GM18858 (cell line): ENCODE measurements at regions not wholly inside any gene's neighbourhood (a gene's known extent, or its start where the extent isn't known, plus 50 kb on each side); places are given as distances from the start of the nearest gene placed in this dataset.
A peak's percentile ranks its signal among the peaks of the same experiment; 100 is the strongest.
"Not testable (repeated sequence)": the region's sequence is repeated elsewhere in the genome, so short reads cannot be mapped to it uniquely, and the experiment has no call there.

Experiments
- ATAC-seq: cut with Tn5 transposase; IDR thresholded peaks from one replicate; pipeline ENCODE4 v1.9.1; 2021; ENCODE audit not compliant: unreplicated experiment

DNA sequence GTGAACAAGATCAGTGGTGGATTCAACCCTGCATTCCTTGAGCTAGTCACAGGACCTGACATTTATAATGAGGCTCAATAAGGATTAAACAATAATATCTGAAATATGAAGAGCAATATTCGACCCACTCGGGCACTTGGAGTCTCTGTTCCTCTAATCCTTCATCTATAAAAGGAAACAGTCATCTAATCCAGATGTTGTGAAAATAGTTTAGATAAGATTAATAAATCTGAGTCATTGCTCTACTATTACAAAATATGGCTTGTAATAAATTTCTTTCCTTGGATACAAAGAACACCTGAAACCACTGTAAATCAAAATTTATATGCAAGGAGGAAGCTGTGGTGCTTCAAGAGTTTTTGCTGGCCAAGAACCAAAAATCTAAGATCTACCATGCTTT, 846.9 kb upstream of the ACVR2A start:
- no peak for ATAC-seq

DNA sequence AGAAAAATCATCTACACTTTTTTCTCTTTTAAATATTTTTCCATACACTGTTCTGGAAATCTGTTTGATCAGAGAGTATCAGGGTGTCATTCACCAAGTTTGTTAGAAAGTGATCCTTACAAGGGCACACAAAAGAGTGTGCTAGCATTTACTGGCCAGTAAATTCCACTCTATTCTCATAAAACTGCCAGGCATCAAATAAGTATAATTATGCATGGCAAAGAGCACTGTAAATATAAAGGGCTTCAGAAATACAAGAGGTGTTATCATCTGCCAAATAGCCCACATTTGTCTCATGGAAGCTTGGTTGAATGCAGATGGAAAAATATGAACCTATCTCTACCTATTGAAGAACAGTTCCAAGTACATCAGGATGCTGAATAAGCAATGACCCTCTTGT, 847.3 kb upstream of the ACVR2A start:
- ATAC-seq: no peak

DNA sequence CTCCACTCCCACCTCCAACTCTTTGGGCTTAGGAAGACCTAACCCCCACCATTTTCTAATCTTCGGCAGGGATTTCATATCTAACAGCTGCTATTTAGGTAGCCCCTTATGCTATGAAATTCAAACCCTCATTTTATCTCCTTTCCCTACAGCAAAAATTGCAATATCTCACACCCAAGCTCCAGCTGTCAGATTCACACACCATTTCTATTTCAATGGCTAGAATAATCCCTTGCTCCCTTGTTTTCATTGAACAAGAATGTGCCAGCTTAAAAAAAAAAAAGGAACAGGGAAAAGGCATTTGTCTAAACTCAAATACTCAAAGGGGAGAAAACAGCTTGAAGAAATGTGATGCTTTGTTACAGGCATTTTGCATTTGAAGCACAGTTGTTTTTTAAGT, 850.6 kb upstream of the ACVR2A start:
- no peak for ATAC-seq

DNA sequence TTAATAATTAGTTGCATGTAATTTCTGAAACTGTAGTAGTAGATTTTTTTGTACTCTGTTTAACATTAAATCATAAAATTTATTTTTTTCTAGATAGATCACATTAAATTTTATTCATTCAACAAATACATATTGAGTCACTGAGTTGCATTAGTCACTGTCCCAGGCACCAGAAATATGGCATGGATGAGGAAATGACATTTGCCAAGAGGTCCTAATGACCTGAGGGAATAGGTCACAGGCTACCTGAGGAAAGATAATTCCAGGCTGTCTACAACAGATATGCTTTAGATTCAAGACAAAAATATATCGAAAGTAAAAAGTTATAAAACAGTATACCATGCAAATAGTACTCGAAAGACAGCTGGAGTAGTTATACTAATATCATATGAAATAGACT, 852.4 kb upstream of the ACVR2A start:
- no peak for ATAC-seq

DNA sequence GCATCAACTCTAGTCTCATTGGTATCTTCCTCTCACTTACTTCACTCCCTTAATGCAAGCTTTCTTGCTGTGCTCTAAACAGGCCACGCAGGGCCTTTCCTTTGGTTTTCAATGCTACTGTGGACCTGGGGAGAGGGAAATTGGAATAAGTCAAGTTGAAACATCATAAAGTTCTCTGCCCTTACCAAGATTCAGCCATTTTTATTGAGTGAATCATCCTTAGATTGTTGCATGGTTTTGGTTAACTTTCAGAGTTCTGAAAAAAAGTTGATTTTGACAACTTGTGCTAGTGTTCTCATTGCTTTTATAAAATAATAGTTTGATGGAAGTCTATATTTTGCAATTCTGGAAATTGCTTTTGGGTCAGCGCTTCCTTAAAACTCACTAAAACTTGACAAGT, 852.8 kb upstream of the ACVR2A start:
- ATAC-seq: no peak

DNA sequence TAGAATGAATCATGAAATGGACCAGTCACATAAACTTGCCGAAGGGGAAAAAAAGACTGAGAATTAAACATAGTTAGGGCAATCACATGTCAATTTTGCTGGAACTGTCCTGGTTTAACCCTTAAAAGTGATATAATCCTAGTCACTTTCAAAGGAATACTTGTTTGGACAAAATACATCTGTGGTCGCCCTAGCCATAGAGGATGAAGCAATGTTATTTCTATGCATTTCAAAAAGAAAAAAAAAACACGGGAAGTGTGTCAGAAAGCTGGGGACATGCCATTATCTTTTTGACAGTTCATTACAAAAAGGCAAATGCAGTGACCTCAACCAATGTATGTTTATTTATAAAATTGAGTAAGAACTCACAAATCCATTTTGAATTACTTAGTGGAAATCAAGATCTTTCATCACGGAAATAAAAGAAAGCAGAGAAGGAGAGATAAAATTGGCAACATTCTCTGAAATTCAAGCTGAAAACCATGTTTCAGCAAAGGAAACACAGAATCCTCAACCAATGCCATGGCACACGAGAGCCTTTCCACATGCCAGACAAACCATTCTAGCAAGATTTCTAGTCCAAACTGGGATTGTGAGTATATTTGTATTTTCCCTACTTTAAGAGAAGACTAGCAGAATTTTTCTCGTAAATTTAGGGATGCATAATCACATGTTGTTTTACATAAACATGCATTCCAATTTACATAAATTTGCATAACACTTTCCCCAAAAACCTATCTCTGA, 854.3 kb upstream of the ACVR2A start:
- ATAC-seq: no peak

DNA sequence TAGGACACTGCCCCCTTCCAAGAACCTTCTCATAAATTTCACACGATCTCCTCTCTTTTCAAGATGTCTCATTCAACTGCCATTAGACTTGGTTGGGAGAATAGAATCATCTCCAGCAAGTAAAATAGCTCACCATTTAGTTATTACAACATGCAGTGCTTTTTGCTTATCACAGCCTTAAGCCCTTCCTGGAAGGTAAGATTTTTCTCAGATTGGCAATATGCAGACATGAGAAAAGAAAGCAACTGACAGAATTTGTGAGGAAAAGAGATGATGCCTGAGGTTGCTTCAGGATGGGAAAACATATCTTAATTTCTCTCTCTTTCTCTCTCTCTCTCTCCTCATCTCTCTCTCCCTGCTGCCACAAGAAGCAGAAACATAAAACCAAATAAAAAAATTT, 855.1 kb upstream of the ACVR2A start:
- no peak for ATAC-seq

DNA sequence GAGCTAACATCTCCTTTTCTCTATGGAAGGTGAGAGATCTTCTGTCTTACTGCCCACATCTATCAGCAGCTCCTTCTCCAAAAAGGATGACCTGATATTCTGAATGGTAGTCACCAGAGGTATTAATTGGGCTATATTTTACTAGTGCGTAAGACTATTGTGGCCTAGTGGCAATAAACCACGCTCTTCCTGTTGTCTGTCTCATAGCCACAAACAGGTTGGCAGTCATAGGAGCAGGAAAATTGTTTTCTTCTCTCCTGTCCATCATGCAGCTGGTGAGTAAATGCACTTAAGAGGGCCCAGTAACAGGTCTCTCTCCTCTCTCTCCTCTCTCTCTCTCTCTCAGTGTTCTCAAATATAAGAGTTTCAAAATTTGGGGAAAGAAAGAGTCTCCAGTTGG, 856.8 kb upstream of the ACVR2A start:
- no peak for ATAC-seq

DNA sequence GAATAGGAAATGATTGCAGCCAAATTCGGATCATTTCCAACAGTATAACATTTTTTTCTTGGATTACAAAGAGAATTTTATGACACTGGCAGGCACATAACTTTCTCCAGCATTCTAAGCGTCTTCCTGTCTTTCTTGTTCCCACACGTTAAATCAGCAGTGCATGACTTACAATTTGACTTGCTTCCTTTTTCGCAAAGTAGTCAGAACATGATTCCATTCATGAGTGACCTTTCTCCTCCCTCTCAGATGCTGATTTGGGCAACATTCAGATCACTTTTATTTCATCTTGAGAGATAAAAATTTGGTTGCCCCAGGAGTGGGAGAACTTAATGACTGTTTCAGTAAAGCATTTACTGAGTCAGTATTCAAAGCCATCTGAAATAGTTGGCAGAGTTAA, 858.7 kb upstream of the ACVR2A start:
- peak; percentile 64 for ATAC-seq

DNA sequence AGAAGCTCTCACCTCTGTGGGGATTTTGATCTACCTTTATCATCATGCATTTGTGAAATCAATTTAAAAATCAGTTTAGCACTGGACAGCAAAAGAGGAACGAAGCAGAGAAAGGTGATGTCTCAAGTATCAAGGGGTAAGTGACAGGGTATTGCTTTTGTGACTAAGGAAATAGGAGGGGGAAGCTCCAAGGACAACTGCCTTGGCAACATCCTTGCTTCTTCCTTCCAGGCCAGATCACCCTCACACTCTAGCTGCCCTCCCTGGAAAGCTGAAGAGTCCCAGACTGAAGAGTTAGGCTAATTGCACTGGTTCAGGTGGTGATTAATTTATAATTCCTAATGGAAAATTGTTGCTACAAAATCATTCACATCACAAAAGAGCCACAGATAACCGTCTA, 859.1 kb upstream of the ACVR2A start:
- ATAC-seq: no peak

DNA sequence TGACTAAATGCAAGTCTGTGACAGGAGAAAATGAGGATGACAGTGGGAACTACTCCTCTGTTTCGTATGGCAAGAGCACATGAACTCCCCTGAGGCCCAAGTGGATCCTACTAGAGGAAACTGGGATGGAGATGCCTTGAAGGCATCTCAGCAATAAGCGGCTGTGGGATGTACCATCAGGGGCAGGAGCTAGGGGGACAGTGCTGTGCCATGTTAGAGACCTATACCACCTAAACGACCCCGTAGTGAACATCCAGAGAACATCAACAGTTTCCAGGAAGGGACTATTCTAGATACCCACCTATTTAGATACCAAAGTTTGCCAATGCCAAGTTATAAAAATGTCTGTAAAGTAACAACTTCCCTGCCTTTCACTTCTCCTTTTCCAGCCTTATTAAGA, 860.8 kb upstream of the ACVR2A start:
- no peak for ATAC-seq

DNA sequence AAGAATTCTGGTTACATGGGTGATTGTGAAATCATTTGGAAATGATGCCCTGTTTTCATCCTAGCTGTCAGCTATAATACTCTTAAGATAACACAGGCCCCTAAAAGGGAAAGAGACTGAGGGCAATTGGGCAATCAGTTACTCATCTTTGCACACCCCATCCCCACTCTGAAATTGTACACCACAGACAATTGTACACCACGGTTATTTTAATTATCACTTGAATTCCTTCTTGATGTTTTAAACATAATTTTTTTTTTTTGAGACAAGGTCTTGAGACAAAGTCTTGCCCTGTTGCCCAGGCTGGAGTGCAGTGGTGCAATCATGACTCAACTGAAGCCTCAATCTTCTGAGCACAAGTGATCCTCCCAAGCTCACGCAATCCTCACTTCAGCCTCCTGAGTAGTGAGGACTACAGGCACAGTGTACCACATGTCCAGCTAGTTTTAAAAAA, 862.4 kb upstream of the ACVR2A start:
- no peak for ATAC-seq

DNA sequence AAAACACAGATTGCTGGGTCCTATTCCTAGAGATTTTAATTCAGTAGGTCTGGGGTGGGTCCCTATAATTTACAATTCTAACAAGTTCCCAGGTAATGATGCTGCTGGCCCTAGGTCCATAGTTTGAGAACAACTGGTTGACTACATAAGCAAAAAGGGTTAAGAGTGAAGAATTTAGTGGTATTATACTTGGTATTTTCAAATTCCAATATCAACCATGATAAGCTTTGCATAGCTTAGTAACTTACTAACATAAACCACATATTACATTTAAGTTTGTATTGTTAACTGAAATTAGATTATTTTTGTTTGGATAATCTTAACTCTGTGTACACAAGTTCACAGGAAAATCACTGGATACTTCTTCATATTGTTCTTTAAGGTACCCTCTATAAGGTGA, 862.9 kb upstream of the ACVR2A start:
- ATAC-seq: no peak

DNA sequence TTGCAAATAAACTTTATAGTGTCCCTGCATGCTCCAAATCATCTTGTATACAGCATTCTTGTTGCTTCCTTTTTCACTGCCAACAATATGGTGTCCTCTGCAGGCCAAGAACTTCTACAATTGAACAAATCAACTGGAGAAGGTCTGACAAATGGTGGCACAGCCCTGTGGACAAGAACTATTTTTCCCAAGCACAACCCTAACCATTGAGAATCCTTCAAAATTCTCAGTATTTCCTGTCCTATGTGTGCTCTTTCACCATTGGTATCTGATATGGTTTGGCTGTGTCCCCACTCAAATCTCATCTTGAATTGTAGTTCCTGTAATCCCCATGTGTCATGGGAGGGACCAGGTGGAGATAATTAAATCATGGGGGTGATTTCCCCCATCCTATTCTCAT, 865.1 kb upstream of the ACVR2A start:
- no peak for ATAC-seq

DNA sequence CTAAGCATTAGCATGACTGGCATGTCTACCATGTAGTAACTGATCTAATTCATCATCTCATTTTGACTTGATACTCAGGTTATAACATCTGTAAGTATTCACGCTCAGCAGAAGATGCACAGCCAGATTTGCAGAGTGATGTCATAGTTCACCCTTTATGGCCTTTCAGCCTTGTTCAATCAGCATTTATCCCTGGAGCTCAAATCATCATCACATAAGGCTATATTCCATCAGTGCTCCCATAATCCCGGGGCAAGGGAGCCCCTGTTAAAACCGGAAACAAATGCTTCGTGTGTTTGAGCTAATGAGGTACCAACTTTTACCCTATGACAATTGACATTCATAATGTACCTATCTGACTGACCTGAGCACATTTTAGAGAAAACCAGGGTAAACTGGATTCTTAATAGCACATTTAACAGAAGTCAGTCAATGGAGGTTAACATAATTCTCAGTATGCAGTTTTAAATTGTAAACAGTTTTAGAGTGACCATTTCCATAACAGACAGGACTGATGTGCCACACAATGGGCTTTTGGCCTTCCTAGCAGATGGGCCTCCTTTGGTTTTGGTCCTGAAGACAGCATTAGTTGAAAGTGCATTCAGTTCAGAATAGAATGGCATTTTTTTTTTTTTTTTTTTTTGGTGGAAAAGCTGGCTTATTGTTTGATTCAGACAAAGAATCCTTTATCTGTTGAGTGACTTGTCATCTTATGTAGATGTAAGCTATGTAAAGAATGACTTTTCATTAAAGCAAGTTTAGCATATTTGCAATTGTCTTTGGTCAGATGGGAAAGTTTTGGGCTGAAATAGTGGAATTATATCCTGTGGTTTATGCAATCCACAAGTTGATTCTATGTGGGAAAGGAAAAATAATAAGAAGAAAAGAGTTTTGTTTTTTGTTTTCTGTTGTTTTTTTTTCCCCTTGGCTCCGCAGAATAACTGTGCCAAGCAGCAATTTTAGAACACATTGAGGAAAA, 866.0 kb upstream of the ACVR2A start:
- ATAC-seq: no peak

DNA sequence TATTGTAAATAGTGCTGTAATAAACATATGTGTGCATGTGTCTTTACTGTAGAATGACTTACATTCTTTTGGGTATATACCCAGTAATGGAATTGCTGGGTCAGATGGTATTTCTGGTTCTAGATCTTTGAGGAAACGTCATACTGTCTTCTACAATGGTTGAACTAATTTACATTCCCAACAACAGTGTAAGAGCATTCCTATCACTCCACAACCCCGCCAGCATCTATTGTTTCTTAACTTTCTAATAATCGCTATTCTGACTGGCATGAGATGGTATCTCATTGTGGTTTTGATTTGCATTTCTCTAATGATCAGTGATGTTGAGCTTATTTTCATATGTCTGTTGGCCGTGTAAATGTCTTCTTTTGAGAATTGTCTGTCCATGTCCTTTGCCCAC, 873.8 kb upstream of the ACVR2A start:
- not testable (repeated sequence) for ATAC-seq

DNA sequence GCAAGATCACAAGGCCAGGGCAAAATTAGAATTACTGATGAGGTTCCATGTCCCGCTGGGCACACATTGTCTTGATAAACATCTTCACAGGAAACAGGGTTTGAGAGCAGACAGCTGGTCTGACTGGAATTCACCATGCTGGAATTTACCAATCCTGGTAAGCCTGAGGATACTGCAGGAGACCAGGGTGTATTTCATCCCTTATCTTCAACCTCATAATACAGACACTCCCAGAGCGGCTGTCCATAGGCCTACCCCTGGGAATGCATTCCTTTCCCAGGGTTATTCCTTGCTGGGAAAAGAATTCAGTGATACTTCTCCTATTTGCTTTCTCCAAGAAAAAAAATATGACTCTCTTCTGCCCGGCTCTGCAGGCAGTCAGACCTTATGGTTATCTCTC, 875.1 kb upstream of the ACVR2A start:
- ATAC-seq: not testable (repeated sequence)

DNA sequence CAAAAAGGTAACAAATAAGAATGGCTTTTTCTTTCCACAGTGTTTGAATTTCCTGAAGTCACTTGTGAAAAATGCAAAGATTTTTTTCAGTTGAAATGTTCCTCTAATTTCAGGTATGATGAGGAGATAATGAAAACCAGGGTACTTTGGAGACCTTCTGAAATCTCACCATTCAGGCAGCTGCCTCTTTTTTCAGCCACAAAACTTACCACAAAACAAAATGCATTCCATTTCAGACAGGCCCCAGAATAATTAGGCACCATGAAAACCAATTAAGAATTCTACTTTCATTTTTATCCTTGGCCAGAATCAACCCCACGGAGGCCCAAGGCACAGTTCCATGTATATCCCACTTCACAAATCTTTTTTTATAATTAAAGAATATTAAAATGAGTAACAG, 880.3 kb upstream of the ACVR2A start:
- no peak for ATAC-seq

DNA sequence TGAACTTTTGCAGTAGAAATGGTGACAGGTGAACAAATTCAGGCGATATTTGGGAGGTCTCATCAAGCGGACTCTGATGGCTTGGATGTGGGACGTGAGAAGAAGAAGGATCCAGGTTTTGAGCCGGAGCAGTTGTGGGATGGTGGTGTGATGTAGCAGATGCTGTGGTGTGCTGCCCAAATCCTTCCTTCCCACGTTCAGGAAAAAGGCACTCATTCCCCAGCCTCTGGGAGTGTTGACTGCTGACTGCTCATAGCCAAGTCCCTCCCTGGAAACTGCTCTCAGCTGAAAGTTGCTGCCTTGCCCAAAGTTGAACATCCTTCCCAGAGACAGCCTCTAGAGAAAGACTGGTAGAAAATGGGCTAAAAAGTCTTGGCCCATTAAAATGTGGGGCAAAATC, 890.3 kb upstream of the ACVR2A start:
- ATAC-seq: no peak

DNA sequence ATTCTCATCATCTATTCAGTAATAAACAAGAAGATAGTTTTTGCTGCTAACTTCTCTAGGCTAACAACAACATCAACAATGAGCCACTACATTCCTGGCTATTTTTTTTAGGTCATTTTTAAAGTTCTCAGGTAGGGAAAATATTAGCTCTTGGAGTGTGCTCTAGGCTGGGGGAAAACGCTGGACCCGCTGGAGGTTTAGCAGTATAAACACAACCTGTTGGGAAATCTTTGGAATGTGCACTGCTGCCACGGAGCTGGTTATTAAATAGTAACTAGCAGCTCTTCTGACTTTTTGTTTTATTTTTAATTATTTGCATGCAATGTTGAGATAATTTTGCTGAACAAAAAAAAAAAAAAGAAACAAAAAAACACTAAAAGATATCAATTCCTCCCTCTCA, 892.1 kb upstream of the ACVR2A start:
- no peak for ATAC-seq

DNA sequence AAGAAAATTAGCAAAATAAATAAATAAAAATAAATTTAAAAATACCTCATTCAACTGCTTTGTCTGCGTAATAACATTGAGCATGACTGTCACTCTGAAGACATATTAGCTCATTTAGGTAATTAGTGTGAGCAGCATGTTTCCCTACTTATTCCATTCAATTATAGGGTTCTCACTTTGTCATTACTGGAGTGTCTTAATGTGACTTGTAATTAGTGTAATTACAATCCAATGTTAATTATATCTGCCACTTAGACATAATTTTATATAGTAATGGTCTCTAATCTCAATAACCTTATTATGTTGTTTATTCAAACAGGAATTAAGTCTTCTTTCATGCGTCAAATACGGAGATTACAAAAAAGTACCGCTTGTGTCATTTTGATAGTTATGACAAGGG, 893.9 kb upstream of the ACVR2A start:
- ATAC-seq: no peak

DNA sequence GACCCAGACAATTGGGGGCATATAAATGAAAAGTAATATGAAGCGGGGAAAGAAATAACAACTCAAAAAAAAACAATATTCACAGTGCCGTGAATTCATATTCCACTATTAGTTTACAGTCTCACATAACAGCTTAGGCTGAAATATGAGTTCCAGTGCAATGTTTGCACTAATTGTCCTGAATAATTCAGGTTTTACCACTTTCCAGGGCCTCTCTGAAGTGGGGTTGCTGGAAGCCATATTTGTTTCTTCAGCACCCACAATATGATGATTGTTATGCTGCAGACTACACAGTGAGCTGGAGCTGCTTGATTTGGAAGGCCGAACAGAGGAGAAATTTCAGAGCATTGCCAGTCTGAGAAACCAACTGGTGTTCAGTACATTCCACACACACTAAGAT, 894.5 kb upstream of the ACVR2A start:
- no peak for ATAC-seq
